ENCODE measurements at regions not wholly inside any gene's neighbourhood (a gene's known extent, or its start where the extent isn't known, plus 50 kb on each side); places are given as distances from the start of the nearest gene placed in this dataset.

DNA sequence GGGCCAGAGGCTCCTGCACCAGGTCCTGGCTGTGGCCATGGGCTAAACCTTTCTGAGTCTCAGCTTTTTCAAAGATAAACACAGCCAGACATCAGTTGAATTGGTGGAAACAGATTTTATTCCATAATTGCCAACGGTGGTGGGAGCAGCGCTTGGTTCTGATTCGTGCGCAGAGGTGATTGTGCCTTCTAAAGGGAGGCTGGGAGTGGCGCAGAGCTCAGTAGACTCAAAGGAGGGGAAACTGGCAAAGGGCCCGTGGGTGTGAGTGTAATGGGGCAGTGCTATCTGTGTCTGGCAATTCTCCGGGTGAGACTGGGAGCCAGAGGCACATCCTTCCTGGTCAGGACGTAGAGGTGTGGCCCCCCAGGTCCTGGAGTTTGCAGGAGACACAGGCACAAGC is 169.4 kb upstream of the PPP1R26 start:
- no peaks in the 10 kb centered on the region for H3K4me1 ChIP-seq (ENCODE audit: insufficient read depth, low read length, poor library complexity, severe bottlenecking)
- H3K79me2 ChIP-seq (ENCODE audit: insufficient read depth, low read length): no peaks in the 10 kb centered on the region
- no peak overlapping the region for H3K4me2 ChIP-seq (ENCODE audit: low read depth, low read length, poor library complexity, severe bottlenecking)
- no peak overlapping the region for H2AFZ ChIP-seq (ENCODE audit: low read length)
- H3K9ac ChIP-seq (ENCODE audit: low read depth, low read length, poor library complexity, severe bottlenecking): no peak overlapping the region
- H3K9me3 ChIP-seq (ENCODE audit: insufficient read depth, low read depth, low read length): peaks cover 7% of the 10 kb centered on the region
- H3F3A ChIP-seq (ENCODE audit: low read depth): no peaks in the 10 kb centered on the region
- H4K20me1 ChIP-seq (ENCODE audit: insufficient read depth, low read length, poor library complexity, severe bottlenecking): no peaks in the 10 kb centered on the region
- H3K36me3 ChIP-seq (ENCODE audit: insufficient read depth, low read length): no peaks in the 10 kb centered on the region
- no peaks in the 10 kb centered on the region for H3K9me2 ChIP-seq (replicated peaks; ENCODE audit: low read depth, low read length)
- no peak overlapping the region for H3K4me3 ChIP-seq (ENCODE audit: low read length, poor library complexity, severe bottlenecking)
- H3K27me3 ChIP-seq (ENCODE audit: insufficient read depth, low read length, poor library complexity, severe bottlenecking): no peaks in the 10 kb centered on the region
- TF ChIP-seq EZH2phosphoT487 (IDR thresholded peaks at IDR 0.05; ENCODE audit: borderline replicate concordance): no peak
- TF ChIP-seq, protein P1, sequence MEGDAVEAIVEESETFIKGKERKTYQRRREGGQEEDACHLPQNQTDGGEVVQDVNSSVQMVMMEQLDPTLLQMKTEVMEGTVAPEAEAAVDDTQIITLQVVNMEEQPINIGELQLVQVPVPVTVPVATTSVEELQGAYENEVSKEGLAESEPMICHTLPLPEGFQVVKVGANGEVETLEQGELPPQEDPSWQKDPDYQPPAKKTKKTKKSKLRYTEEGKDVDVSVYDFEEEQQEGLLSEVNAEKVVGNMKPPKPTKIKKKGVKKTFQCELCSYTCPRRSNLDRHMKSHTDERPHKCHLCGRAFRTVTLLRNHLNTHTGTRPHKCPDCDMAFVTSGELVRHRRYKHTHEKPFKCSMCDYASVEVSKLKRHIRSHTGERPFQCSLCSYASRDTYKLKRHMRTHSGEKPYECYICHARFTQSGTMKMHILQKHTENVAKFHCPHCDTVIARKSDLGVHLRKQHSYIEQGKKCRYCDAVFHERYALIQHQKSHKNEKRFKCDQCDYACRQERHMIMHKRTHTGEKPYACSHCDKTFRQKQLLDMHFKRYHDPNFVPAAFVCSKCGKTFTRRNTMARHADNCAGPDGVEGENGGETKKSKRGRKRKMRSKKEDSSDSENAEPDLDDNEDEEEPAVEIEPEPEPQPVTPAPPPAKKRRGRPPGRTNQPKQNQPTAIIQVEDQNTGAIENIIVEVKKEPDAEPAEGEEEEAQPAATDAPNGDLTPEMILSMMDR (conservative IDR thresholded peaks at IDR 0.05; ENCODE audit: low read length): no peak

DNA sequence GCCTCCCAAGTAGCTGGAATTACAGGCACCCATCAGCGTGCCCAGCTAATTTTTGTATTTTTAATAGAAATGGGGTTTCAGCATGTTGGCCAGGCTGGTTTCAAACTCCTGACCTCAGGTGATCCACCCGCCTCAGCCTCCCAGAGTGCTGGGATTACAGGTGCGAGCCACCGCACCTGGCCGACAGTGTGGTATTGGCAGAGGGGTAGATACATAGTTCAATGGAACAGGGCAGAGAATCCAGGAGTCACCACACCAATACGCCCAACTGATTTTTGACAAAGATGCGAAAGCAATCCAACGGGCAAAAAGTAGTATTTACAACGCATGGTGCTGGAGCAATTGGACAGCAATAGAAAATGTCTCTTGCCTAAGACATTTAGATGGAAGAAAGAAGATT is 164.0 kb upstream of the PPP1R26 start:
- no peaks in the 10 kb centered on the region for H3F3A ChIP-seq (ENCODE audit: low read depth)
- TF ChIP-seq, protein P1 (conservative IDR thresholded peaks at IDR 0.05; ENCODE audit: low read length): no peak
- no peak for TF ChIP-seq EZH2phosphoT487 (IDR thresholded peaks at IDR 0.05; ENCODE audit: borderline replicate concordance)

DNA sequence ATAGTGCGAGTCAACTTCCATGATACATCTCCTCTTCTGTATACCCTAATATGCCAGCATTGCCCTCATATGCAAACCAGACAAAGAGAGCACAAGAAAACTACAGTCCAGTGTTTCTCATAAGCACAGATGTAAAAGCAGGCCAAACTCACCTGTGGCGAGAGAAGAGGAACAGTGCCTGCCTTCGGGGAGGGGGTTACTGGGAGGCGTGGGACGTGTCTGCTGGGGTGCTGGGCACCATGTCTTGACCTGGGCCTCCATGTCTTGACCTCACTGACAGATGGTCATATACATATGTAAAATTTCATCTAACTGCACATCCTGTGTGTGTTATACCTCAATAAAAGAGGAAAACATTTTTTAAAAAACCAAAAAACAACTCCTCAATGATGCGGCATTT is 159.3 kb upstream of the PPP1R26 start:
- H2AFZ ChIP-seq (ENCODE audit: low read length): no peak overlapping the region
- no peaks in the 10 kb centered on the region for H3K79me2 ChIP-seq (ENCODE audit: insufficient read depth, low read length)
- no peak overlapping the region for H3K4me3 ChIP-seq (ENCODE audit: low read length, poor library complexity, severe bottlenecking)
- no peaks in the 10 kb centered on the region for H3K36me3 ChIP-seq (ENCODE audit: insufficient read depth, low read length)
- H3K9ac ChIP-seq (ENCODE audit: low read depth, low read length, poor library complexity, severe bottlenecking): no peak overlapping the region
- H3K4me2 ChIP-seq (ENCODE audit: low read depth, low read length, poor library complexity, severe bottlenecking): no peak overlapping the region
- TF ChIP-seq, protein P1 (conservative IDR thresholded peaks at IDR 0.05; ENCODE audit: low read length): no peak
- no peak for TF ChIP-seq EZH2phosphoT487 (IDR thresholded peaks at IDR 0.05; ENCODE audit: borderline replicate concordance)
- H3K9me2 ChIP-seq (replicated peaks; ENCODE audit: low read depth, low read length): no peaks in the 10 kb centered on the region
- H3K27me3 ChIP-seq (ENCODE audit: insufficient read depth, low read length, poor library complexity, severe bottlenecking): no peaks in the 10 kb centered on the region
- no peaks in the 10 kb centered on the region for H3K4me1 ChIP-seq (ENCODE audit: insufficient read depth, low read length, poor library complexity, severe bottlenecking)
- H3K9me3 ChIP-seq (ENCODE audit: insufficient read depth, low read depth, low read length): no peaks in the 10 kb centered on the region; the same call in 1 of the 2 replicates
- no peaks in the 10 kb centered on the region for H3F3A ChIP-seq (ENCODE audit: low read depth)
- no peaks in the 10 kb centered on the region for H4K20me1 ChIP-seq (ENCODE audit: insufficient read depth, low read length, poor library complexity, severe bottlenecking)

More for the DNA sequence above, 164.0 kb upstream of the PPP1R26 start:
- Histone ChIP-seq H3K9me2 (replicated peaks; ENCODE audit: low read depth, low read length) (no peaks in the 10 kb centered on the region), H4K20me1 (ENCODE audit: insufficient read depth, low read length, poor library complexity, severe bottlenecking) (no peaks in the 10 kb centered on the region), H2AFZ (ENCODE audit: low read length) (no peak overlapping the region), H3K36me3 (ENCODE audit: insufficient read depth, low read length) (no peaks in the 10 kb centered on the region), H3K4me1 (ENCODE audit: insufficient read depth, low read length, poor library complexity, severe bottlenecking) (no peaks in the 10 kb centered on the region), H3K27me3 (ENCODE audit: insufficient read depth, low read length, poor library complexity, severe bottlenecking) (no peaks in the 10 kb centered on the region), H3K4me3 (ENCODE audit: low read length, poor library complexity, severe bottlenecking) (no peak overlapping the region), H3K9ac (ENCODE audit: low read depth, low read length, poor library complexity, severe bottlenecking) (no peak overlapping the region), H3K79me2 (ENCODE audit: insufficient read depth, low read length) (no peaks in the 10 kb centered on the region), H3K4me2 (ENCODE audit: low read depth, low read length, poor library complexity, severe bottlenecking) (no peak overlapping the region), H3K9me3 (ENCODE audit: insufficient read depth, low read depth, low read length) (peaks cover 4% of the 10 kb centered on the region)

Measured in Loucy (cell line).